HG03159 (cell line): ENCODE measurements at regions not wholly inside any gene's neighbourhood (a gene's known extent, or its start where the extent isn't known, plus 50 kb on each side); places are given as distances from the start of the nearest gene placed in this dataset.

Experiments
- ATAC-seq: cut with Tn5 transposase; IDR thresholded peaks from one replicate; pipeline ENCODE4 v1.9.1; 2021; ENCODE audit warnings: mild to moderate bottlenecking, moderate library complexity; ENCODE audit not compliant: unreplicated experiment

- no peak for ATAC-seq
These were observed 81.9 kb upstream of the CCDC28A start for GRCh38 chr6:138691595-138692057.

GRCh38 chr6:138692058-138692977, 81.3 kb upstream of the CCDC28A start:
- ATAC-seq = peak; percentile 68

- peak; percentile 54 for ATAC-seq
These were observed 80.3 kb upstream of the CCDC28A start for GRCh38 chr6:138692978-138693909.

- no peak for ATAC-seq
These were observed 78.4 kb upstream of the CCDC28A start for GRCh38 chr6:138695193-138695592.

GRCh38 chr6:138714493-138714892, 59.1 kb upstream of the CCDC28A start:
- no peak for ATAC-seq

GRCh38 chr6:138716013-138716412, 57.6 kb upstream of the CCDC28A start:
- no peak for ATAC-seq

- ATAC-seq = no peak
These were observed 56.5 kb upstream of the CCDC28A start for GRCh38 chr6:138716971-138717665.

GRCh38 chr6:138719011-138719635, 54.4 kb upstream of the CCDC28A start:
- no peak for ATAC-seq

GRCh38 chr6:138719744-138720143, 53.8 kb upstream of the CCDC28A start:
- ATAC-seq = no peak

- ATAC-seq = no peak
These were observed 50.9 kb upstream of the CCDC28A start for GRCh38 chr6:138722425-138723371.
